Keratinocyte (primary cell): ENCODE measurements at regions not wholly inside any gene's neighbourhood (a gene's known extent, or its start where the extent isn't known, plus 50 kb on each side); places are given as distances from the start of the nearest gene placed in this dataset.

Experiments
- CTCF ChIP-seq, 3 experiments: IDR thresholded peaks in 1 of 3; conservative IDR thresholded peaks in 1 of 3; optimal IDR thresholded peaks in 1 of 3; 2 replicates in 2 of 3; 3 replicates in 1 of 3; pipeline versions ENCODE3 to v1.5.1; 2011; ENCODE audit warnings: low read length in 3 of 3, mild to moderate bottlenecking in 3 of 3, moderate library complexity in 2 of 3, control low read depth in 1 of 3, inconsistent platforms in 1 of 3; ENCODE audit not compliant: insufficient read depth in 2 of 3; ENCODE audit errors: extremely low read depth in 1 of 3
- EZH2 ChIP-seq: IDR thresholded peaks from one replicate; pipeline ENCODE4 v1.6.1; 2012; ENCODE audit warnings: inconsistent platforms, mild to moderate bottlenecking, low read length, moderate library complexity

- no peak for TF ChIP-seq CTCF (optimal IDR thresholded peaks at IDR 0.05 in 1 of 3, IDR thresholded peaks at IDR 0.05 in 1 of 3, conservative IDR thresholded peaks at IDR 0.05 in 1 of 3; ENCODE audit: extremely low read depth in 1 of 3, insufficient read depth in 2 of 3, low read length in 3 of 3)
- TF ChIP-seq EZH2 = no peak
Measured at GRCh38 chr2:134138115-134138514, 115.8 kb upstream of the MGAT5 start.
